Smooth muscle cell (in vitro differentiated cells): ENCODE measurements at regions not wholly inside any gene's neighbourhood (a gene's known extent, or its start where the extent isn't known, plus 50 kb on each side); places are given as distances from the start of the nearest gene placed in this dataset.

Source experiments
- DNase-seq: peaks from one replicate; lab custom pipeline; 2025; ENCODE audit not compliant: unreplicated experiment; lab: John Stamatoyannopoulos, UW
- H2AFZ ChIP-seq: fragments of 200-600 bp; sonication (generic); 2 replicates; pipeline ENCODE4 v1.6.0; 2016; ENCODE audit warnings: antibody characterized with exemption, low read depth, mild to moderate bottlenecking
- H3F3A ChIP-seq: fragments of 200-600 bp; sonication (generic); 2 replicates; pipeline ENCODE4 v1.6.0; 2017; ENCODE audit warnings: antibody characterized with exemption, low read depth
- H3K27ac ChIP-seq: fragments of 200-600 bp; sonication (generic); 2 replicates; pipeline ENCODE4 v1.5.1; 2016; ENCODE audit warnings: low read depth, mild to moderate bottlenecking
- H3K27me3 ChIP-seq: fragments of 200-600 bp; sonication (generic); 2 replicates; pipeline ENCODE4 v1.6.1; 2016; ENCODE audit warnings: low read depth, mild to moderate bottlenecking
- H3K36me3 ChIP-seq: fragments of 200-600 bp; sonication (generic); 2 replicates; pipeline ENCODE4 v1.5.1; 2016; ENCODE audit warnings: low read depth
- H3K4me1 ChIP-seq: fragments of 200-600 bp; sonication (generic); 2 replicates; pipeline ENCODE4 v1.5.1; 2016; ENCODE audit warnings: low read depth
- H3K4me2 ChIP-seq: fragments of 200-600 bp; sonication (generic); 2 replicates; pipeline ENCODE4 v1.6.0; 2016; ENCODE audit warnings: mild to moderate bottlenecking
- H3K4me3 ChIP-seq: fragments of 200-600 bp; sonication (generic); 2 replicates; pipeline ENCODE4 v1.5.1; 2016; ENCODE audit warnings: mild to moderate bottlenecking
- H3K79me2 ChIP-seq: fragments of 200-600 bp; sonication (generic); 2 replicates; pipeline ENCODE4 v1.6.0; 2016; ENCODE audit warnings: low read depth, mild to moderate bottlenecking
- H3K9ac ChIP-seq: fragments of 200-600 bp; sonication (generic); 2 replicates; pipeline ENCODE4 v1.6.0; 2016; ENCODE audit warnings: low read depth
- H3K9me3 ChIP-seq: fragments of 200-600 bp; sonication (generic); replicated peaks from 2 replicates; pipeline ENCODE4 v1.5.1; 2016; ENCODE audit warnings: low read depth
- H4K20me1 ChIP-seq: fragments of 200-600 bp; sonication (generic); 2 replicates; pipeline ENCODE4 v1.6.0; 2016; ENCODE audit warnings: low read depth
- CTCF ChIP-seq: fragments of 200-600 bp; sonication (generic); IDR thresholded peaks from 2 replicates; pipeline ENCODE4 v1.5.1; 2017; ENCODE audit warnings: borderline replicate concordance, mild to moderate bottlenecking, antibody characterized with exemption; ENCODE audit not compliant: insufficient read depth, poor library complexity, severe bottlenecking
- WGBS: methylation state at CpG from one replicate; pipeline ENCODE4 v1.1.7; 2016; ENCODE audit warnings: low lambda C conversion rate; 5-methylcytosine and 5-hydroxymethylcytosine counted together

DNA sequence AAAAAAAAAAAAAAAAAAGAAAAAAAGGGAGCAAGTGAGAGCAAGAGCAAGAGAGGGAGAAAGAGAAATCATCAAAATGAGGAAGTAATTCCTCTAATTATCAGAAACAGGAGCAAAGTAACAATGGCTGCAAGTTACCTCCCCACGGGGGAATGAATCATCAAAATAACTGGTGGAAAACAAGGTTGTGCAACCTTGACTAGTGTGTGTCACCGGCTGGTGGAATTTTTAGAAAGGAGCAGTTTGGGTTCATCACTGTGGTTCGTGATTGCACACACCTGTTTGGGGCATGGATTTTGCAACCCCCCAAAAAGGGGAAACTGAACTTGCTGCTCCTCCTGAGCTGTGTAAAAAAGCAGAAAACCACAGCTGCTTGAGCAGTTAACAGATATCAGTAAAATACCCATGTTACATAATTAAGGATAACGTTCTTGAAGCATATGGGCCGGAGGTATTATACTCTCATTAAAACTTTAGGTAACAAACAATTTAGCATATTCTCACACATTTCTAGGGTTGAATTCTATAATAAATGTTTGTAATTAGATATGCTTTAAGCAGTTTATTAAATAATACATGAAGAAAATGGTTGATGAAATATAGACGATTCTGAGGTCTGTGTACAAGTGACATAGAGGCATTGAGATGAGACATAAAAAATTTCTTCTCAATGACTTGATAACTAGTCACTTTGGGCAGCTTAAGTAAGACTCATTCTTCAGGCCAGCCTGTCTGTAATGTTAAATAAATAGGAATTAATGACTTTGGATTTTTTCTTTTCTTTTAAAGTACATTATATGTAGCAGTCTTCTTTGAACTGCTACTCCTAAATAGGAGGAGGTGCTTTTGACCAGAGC, 184.2 kb upstream of the ZEB2 start:
- Histone ChIP-seq H4K20me1 (no peaks in the 10 kb centered on the region), H3F3A (no peaks in the 10 kb centered on the region), H3K27me3 (no peaks in the 10 kb centered on the region), H3K27ac (no peak overlapping the region), H3K36me3 (no peaks in the 10 kb centered on the region), H3K4me1 (no peaks in the 10 kb centered on the region), H3K9me3 (no peaks in the 10 kb centered on the region), H2AFZ (no peak overlapping the region), H3K4me2 (no peak overlapping the region), H3K79me2 (no peaks in the 10 kb centered on the region), H3K4me3 (no peak overlapping the region), H3K9ac (no peak overlapping the region)
- no peak for DNase-seq
- TF ChIP-seq CTCF = no peak
- 64% methylated on average over 6 of the region's 6 CpGs for WGBS

GRCh38 chr2:144702051-144702450, 182.1 kb upstream of the ZEB2 start:
- no peak overlapping the region for H3K27ac ChIP-seq
- H3K36me3 ChIP-seq = no peaks in the 10 kb centered on the region
- H3K9ac ChIP-seq = no peak overlapping the region
- H3F3A ChIP-seq = no peaks in the 10 kb centered on the region
- no peaks in the 10 kb centered on the region for H3K9me3 ChIP-seq
- H3K27me3 ChIP-seq = no peaks in the 10 kb centered on the region
- WGBS = 97% methylated on average over 1 of the region's 1 CpG
- H3K4me1 ChIP-seq = no peaks in the 10 kb centered on the region
- no peak overlapping the region for H2AFZ ChIP-seq
- H4K20me1 ChIP-seq = no peaks in the 10 kb centered on the region
- H3K4me3 ChIP-seq = no peak overlapping the region
- H3K79me2 ChIP-seq = no peaks in the 10 kb centered on the region
- DNase-seq = no peak
- H3K4me2 ChIP-seq = no peak overlapping the region
- no peak for TF ChIP-seq CTCF

- Histone ChIP-seq H3K79me2 (no peaks in the 10 kb centered on the region), H3K36me3 (no peaks in the 10 kb centered on the region), H2AFZ (no peak overlapping the region), H3F3A (no peaks in the 10 kb centered on the region), H3K27ac (no peak overlapping the region), H3K27me3 (no peaks in the 10 kb centered on the region), H3K4me1 (no peaks in the 10 kb centered on the region), H3K4me2 (no peak overlapping the region), H4K20me1 (no peaks in the 10 kb centered on the region), H3K9ac (no peak overlapping the region), H3K9me3 (no peaks in the 10 kb centered on the region), H3K4me3 (no peak overlapping the region)
- no peak for DNase-seq
- WGBS = 89% methylated on average over 2 of the region's 2 CpGs
- TF ChIP-seq CTCF = no peak
These were observed 181.3 kb upstream of the ZEB2 start for GRCh38 chr2:144701259-144701658.

GRCh38 chr2:144698156-144698555, 178.2 kb upstream of the ZEB2 start:
- H3K36me3 ChIP-seq = no peaks in the 10 kb centered on the region
- DNase-seq = no peak
- 99% methylated on average over 3 of the region's 3 CpGs for WGBS
- H3K4me3 ChIP-seq = no peak overlapping the region
- no peaks in the 10 kb centered on the region for H3K27me3 ChIP-seq
- no peak overlapping the region for H3K9ac ChIP-seq
- no peaks in the 10 kb centered on the region for H3K4me1 ChIP-seq
- no peaks in the 10 kb centered on the region for H3F3A ChIP-seq
- H3K27ac ChIP-seq = no peak overlapping the region
- no peak for TF ChIP-seq CTCF
- no peak overlapping the region for H3K4me2 ChIP-seq
- no peak overlapping the region for H2AFZ ChIP-seq
- no peaks in the 10 kb centered on the region for H3K9me3 ChIP-seq
- no peaks in the 10 kb centered on the region for H3K79me2 ChIP-seq
- no peaks in the 10 kb centered on the region for H4K20me1 ChIP-seq
